ENCODE measurements at regions not wholly inside any gene's neighbourhood (a gene's known extent, or its start where the extent isn't known, plus 50 kb on each side); places are given as distances from the start of the nearest gene placed in this dataset.

GRCh38 chr9:78835928-78836450 is 539.1 kb downstream of the PSAT1 start:
- intact Hi-C loops (cut with DNase I), result no loop called here
- DNase-seq, result no peak

GRCh38 chr9:78839252-78839651 is 542.3 kb downstream of the PSAT1 start:
- intact Hi-C loops (cut with DNase I), result no loop called here
- DNase-seq, result no peak

DNA sequence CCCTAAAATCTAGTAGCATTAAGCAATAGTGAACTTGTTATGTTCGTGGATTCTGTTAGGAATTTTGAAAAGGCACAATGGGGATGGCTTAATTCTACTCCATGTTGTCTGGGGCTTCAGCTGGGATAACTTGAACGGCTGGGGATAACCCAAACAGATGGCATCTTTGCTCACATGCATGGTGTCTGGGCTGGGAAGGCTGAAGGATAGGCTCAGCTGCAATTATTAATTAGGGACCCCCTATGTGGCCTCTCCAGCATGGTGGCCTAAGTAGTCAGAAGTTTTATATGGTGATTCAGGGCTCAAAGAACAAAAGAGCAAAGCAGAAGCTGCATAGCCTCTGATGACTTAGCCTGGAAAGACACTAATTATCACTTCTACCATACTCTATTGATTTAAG is 551.1 kb downstream of the PSAT1 start:
- no peak for DNase-seq
- intact Hi-C loops (cut with DNase I), result no loop called here

GRCh38 chr9:78856144-78856543 is 559.2 kb downstream of the PSAT1 start:
- no peak for DNase-seq
- intact Hi-C loops (cut with DNase I), result no loop called here

GRCh38 chr9:78856781-78857180 is 559.9 kb downstream of the PSAT1 start:
- DNase-seq, result peak in 1 of 10 donors; percentile 77
- intact Hi-C loops (cut with DNase I), result no loop called here

GRCh38 chr9:78857373-78858225 is 560.7 kb downstream of the PSAT1 start:
- intact Hi-C loops (cut with DNase I), result no loop called here
- peak in 2 of 10 donors; percentile 38 to 69 for DNase-seq

GRCh38 chr9:78858266-78858665 is 561.3 kb downstream of the PSAT1 start:
- no peak for DNase-seq
- intact Hi-C loops (cut with DNase I), result no loop called here

- intact Hi-C loops (cut with DNase I), result no loop called here
- DNase-seq, result no peak
Observed at GRCh38 chr9:78860801-78861475, 564.0 kb downstream of the PSAT1 start.

DNA sequence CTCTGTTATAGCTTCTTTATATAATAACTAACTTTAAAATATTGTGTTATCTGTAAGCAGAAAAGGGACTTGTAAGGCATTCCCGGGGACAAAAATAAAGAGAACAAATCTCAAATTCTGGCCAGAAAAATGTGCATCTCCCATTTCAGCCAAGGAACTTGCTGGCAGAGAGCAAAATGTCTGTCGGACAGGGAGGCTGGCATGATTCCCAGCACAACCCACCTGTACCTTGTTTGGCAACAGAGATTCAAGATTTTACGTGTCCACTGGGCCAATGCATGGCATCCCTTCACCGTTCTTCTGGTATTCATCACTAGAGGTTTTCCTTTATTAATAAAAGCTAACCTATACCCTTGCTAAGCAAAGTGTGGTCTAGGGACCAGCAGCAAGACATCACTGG is 566.6 kb downstream of the PSAT1 start:
- intact Hi-C loops (cut with DNase I), result no loop called here
- DNase-seq, result no peak

GRCh38 chr9:78865737-78866136 is 568.8 kb downstream of the PSAT1 start:
- intact Hi-C loops (cut with DNase I), result no loop called here
- no peak for DNase-seq

GRCh38 chr9:78866207-78867132 is 569.5 kb downstream of the PSAT1 start:
- intact Hi-C loops (cut with DNase I), result no loop called here
- no peak for DNase-seq

DNA sequence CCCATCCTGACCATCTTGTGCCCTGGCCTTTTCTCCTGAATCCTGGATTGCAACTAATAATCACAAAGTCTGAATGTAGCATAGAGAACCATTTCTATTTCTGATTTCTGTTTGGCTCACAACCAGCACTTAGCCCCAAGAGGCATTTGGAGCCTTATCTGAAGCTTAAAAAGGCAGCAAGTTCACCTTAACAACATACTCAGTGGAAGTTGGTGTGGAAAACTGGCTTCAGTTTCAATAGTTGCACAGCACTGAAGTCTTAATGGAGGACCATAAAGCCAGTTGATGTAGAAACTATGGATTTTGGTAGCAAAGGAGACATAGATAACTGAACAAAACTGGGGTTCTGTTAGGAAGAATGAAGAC is 574.1 kb downstream of the PSAT1 start:
- DNase-seq, result no peak
- intact Hi-C loops (cut with DNase I), result no loop called here

GRCh38 chr9:78871452-78872331 is 574.8 kb downstream of the PSAT1 start:
- intact Hi-C loops (cut with DNase I), result no loop called here
- no peak for DNase-seq

GRCh38 chr9:78874061-78874460 is 577.1 kb downstream of the PSAT1 start:
- intact Hi-C loops (cut with DNase I), result no loop called here

DNA sequence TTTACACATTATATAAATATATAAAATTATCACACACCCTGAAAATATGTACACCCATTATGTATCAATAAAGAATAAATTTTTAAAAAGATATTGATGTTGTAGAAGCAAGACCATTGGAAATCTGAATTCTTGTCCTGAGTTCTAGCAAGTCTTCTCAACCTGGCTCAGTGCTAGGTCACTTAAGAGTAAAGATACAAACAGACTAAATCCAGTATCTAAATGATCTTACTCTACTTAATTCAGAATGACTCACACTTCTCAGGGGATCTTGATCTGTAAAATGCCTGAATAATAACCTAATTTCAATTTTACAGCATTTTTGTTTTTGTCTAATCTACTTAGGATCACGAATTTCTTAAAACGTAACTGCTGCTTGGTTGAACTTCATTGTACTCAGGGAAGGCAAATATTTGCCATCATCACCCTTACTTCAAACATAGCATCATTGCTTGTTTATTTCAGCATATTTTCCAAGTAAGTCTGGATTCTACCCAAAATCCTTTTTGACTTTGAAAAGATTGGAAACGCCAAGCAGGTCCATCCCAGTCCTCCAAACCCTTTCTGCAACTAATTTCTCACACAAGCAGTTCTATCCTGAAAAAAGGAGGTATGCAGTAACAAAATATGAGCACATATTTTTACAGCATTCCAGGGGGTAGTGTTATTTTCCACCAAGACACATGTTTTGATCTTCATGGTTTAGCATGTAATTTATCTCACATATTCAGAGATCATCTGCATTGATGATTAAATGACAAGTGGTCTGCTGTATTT is 582.6 kb downstream of the PSAT1 start:
- intact Hi-C loops (cut with DNase I), result no loop called here
- DNase-seq, result no peak

More at GRCh38 chr9:78874061-78874460, 577.1 kb downstream of the PSAT1 start:
- no peak for DNase-seq

DNA sequence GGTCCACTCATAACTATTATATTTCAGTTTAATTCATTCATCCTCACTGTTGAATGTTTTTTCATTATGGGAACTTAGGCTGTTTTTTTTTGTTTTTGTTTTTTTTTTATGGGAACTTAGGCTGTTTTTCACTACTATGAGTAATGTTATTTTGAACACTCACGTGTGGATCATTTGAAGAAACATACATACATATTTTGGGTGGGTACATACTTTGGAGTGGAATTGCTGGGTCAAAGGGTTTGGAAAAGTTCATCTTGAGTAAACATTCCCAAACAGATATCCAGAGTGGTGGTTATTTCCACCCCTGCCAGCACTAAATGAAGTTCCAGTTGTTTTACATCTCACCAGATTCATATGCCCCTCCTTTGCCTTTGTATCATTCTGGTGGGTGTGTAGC is 584.4 kb downstream of the PSAT1 start:
- no peak for DNase-seq
- intact Hi-C loops (cut with DNase I), result no loop called here

- intact Hi-C loops (cut with DNase I), result no loop called here
Observed at GRCh38 chr9:78882481-78882880, 585.6 kb downstream of the PSAT1 start.

GRCh38 chr9:78884611-78885150 is 587.8 kb downstream of the PSAT1 start:
- DNase-seq, result no peak
- intact Hi-C loops (cut with DNase I), result no loop called here

More at GRCh38 chr9:78882481-78882880, 585.6 kb downstream of the PSAT1 start:
- no peak for DNase-seq

GRCh38 chr9:78892182-78892581 is 595.3 kb downstream of the PSAT1 start:
- intact Hi-C loops (cut with DNase I), result no loop called here
- DNase-seq, result no peak

All from posterior cingulate gyrus (tissue), 11 donors.